ENCODE measurements at regions not wholly inside any gene's neighbourhood (a gene's known extent, or its start where the extent isn't known, plus 50 kb on each side); places are given as distances from the start of the nearest gene placed in this dataset.

DNA sequence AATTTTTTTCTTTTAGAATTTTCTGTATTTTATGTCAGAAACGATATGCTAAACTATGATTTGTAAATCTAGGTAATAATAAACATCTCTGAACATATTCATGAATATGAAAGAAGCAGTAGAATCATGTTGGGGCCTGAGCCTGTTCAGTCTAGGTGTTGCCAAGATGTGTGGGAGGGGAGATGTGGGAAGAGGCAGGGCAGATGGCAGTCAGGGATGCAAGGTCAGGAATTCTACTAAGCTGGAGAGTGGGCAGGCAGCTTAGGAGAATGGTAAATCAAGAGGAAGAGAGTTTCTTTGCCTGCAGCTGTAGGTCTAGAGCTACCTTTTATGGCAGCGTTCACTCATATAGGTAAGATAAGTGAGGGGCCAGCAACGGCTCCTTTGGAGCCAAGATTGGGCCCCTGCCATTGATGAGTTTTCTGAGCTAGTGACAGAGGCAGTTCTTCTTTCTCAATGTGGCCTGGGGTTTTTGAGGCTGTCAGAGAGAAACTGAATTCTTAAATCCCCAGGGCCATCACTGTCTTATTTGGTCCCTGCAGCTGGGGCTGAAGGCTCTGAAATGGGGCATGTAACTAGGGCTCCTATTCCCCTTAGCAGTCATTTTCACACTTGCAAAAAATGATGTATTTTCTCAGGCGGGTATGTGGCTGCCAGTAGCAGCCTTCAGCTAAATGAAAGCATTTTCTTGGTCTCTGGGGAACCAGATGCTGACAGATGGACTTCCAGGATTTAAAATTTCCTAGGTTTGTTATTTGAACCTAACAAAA lies 232.8 kb downstream of the PIK3C3 start:
- DNase-seq: peak; percentile 82

- no peak for DNase-seq
Observed at GRCh38 chr18:42190643-42191042, 235.6 kb downstream of the PIK3C3 start.

DNA sequence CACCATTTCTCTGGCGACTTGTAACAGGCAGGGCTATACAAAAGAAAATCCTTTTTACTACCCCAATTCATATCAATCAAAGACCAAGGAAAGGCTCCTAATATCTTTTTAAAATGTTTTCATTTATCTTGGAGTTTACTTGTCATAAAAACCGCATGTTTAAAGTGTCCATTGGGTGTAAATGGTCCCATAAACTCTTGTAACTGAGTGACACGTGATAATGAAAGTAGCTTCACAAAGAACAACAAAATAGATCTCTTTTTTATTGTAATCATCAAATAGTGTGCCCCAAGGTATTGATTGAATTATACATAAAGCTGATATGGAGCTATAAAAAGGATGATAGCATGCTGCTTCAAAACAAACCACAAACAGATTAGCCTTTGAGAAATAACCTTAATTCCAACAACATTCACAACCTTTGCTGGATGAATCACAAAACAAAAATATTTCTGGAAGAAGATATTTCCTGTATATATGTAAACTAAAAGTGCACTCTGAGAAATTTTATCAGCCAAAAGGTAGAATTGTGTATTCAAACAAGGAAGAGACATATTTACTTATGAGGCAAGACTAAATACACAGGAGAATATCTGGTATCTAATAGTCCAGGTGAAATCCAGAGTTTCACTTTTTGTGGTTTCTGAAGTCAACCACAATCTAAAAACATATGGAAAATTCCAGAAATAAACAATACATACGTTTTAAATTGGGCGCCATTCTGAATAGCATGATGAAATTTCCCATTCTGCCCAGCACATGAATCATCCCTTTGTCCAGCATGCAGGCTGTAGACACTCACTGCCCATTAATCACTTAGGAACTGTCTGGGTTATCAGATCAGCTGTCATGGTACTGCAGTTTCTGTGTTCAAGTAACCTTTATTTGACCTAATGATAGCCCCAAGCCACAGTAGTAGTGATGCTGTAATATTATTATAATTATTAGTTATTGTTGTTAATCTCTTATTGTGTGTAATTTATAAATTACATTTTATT lies 237.5 kb downstream of the PIK3C3 start:
- DNase-seq: no peak

GRCh38 chr18:42196651-42197050 lies 241.6 kb downstream of the PIK3C3 start:
- no peak for DNase-seq

GRCh38 chr18:42201137-42201536 lies 246.1 kb downstream of the PIK3C3 start:
- DNase-seq: no peak

GRCh38 chr18:42211201-42211600 lies 256.2 kb downstream of the PIK3C3 start:
- DNase-seq: no peak

DNA sequence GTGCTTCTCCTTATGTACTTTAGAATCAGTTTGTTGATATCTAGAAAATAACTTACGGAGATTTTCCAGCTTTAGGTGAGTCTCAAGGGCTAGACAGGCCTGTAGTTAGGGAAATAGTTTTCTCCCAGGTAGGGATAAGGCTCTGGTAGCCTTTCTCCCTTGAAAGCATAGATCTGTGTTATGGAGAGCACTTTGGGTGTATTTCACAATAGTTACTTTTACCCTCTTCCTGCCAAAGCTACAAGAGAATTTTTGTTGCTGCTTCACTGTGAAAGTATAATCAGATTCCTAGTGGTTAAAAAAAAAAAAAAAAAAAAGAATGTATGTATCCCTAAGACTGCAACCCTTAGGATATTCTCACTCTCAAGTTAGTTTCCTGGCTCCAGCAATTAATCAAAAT lies 267.5 kb downstream of the PIK3C3 start:
- DNase-seq: no peak

- no peak for DNase-seq
Observed at GRCh38 chr18:42228581-42228980, 273.5 kb downstream of the PIK3C3 start.

DNA sequence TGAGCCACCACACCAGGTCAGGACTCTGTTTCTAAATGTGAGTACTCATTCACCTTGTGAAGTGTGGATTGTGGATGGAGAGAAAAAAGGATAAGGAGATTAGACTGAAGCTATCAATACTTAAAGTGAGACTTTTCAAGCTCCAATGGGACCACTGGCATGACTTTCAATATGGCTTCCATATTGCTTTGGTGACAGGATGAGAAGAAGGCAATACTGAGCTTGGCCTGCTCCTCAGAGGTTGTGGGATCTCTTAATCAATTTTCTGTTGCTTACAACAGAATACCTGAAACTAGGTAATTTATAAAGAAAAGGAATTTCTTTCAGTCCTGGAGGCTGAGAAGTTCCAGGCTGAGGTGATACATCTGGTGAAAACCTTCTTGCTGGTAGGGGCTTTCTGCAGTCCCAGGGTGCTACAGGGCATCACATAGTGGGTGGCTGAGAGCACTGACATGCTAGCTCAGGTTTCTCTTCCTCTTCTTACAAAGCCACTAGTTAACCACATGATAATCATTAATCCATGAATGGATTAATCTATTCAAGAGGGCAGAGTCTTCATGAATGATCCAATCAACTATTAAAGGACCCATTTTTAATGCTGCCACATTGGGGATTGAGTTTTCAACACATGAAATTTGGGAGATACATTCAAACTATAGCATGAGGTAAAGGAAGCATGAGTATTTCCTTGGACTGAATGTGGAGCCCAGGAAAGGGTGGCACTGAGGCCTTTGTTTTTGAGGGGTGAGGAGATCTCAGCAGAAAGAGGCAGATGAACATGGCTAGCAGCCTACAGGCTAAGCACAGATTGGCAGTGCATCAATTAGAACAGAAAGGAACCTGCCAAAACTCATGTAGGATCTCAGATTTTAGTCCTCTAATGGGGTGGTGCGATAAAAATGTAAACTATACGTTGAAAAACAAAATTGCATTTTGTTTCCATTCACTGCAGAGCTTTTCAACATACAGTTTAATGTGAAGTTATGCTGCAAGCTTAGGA lies 274.5 kb downstream of the PIK3C3 start:
- no peak for DNase-seq

- no peak for DNase-seq
Observed at GRCh38 chr18:42230636-42231035, 275.6 kb downstream of the PIK3C3 start.

GRCh38 chr18:42231284-42231683 lies 276.2 kb downstream of the PIK3C3 start:
- DNase-seq: no peak

DNA sequence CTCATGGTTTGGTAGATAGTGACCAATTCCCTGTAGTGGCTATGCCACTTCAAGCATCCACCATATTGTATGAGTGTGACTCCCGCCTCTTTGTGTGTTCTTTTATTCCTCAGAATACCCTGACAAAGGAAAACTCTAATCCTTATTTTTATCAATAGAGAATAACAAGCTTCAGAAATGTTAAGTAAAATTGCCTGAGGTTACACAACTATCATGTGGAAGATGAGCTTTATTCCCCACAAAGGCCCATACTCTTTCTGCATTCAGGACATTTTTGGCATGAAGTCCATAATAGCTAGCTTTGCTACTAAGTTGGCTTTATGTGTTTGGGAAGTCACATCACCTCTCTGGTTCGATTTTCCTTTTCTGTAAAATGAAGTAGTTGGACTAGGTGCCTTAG lies 276.8 kb downstream of the PIK3C3 start:
- DNase-seq: no peak

DNA sequence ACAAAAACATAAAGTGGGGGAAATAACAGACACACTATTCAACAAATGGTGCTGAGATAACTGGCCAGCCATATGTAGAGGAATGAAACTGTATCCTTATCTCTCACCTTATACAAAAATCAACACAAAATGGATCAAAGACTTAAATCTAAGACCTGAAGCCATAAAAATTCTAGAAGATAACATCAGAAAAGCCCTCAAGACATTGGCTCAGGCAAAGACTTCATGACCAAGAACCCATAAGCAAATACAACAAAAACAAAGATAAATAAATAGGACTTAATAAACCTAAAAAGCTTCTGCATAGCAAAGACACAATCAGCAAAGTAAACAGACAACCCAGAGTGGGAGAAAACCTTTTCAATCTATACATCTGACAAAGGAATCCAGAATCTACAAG lies 278.9 kb downstream of the PIK3C3 start:
- DNase-seq: no peak

GRCh38 chr18:42242758-42243157 lies 287.7 kb downstream of the PIK3C3 start:
- no peak for DNase-seq

DNA sequence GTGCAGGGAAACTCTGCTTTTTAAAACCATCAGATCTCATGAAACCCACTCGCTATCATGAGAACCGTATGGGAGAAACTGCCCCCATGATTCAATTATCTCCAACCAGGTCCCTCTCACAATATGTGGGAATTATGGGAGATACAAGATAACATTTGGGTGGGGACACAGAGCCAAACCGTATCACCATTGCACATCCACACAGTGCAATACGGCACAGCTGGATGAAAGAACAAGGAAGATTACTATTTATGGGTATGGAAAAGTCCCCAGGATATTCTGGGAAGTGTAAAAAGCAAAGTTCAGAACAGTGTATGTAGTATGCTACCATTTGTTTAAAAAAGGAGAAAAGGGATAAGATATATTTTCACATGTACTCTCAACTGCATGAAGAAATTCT lies 290.1 kb downstream of the PIK3C3 start:
- no peak for DNase-seq

DNA sequence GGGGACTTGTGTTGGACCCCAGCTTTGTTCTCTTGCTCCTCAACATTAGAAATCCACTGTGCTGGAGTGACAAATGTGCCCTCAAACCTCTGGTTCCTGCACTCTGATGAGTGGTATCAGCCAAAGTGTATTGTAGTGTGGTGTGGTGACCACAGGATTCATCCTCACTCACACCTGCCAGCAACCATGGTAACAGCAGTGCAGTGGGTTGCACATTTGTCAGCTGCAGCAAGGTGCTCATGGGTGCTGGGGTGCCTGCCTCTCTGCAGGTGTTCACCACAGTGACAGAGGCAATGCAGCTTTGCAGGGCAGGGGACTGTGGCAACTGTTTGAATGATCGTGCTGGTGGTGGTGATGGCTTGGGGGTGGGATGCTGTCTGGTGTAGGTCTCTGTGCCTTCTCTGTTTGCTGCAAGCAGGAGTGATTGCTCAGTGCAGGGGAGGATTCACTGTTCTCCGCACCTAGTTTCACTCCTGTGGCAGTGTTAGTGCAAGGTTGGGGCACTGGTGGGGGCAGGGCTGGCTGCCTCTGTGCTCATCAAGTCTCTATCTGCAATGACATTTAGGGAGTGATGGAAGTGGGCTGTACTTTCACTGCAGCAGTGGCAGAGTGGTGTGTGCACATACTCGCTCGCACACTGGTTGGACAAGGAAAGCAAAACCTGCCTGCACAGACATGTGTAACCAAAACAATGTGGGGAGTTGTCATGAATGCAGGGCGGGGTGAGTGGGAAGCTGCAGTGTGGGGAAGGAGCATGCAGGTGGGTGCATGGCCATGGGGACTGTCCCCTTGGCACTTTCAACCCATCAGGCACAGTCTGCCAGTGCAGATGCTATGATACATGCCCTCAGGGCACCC lies 301.1 kb downstream of the PIK3C3 start:
- no peak for DNase-seq

GRCh38 chr18:42258301-42258965 lies 303.4 kb downstream of the PIK3C3 start:
- DNase-seq: no peak

GRCh38 chr18:42261731-42262130 lies 306.7 kb downstream of the PIK3C3 start:
- DNase-seq: no peak

- no peak for DNase-seq
Observed at GRCh38 chr18:42264497-42264896, 309.5 kb downstream of the PIK3C3 start.

DNA sequence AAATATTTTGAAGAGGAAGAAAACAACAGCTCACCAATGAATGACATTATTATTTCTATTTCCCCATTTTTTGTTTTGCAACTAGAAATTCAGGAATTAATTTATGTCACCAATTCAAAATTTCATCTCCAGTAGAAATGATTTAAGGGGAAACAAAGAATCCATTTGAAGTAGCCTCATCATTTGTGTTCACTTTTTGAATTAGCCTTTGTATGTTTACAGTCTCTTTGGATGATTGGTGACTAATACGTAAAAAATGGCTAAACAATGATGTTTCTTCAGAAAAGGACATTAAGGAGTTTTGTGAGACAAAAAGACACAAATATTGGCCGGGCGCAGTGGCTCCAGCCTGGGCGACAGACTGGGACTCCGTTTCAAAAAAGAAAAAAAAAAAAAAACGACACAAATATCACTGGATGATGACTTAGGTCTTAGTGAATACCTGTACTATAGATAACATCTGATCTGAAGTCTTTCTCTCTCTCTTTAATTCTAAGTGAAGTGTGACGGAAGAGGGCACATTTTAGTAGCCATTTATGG lies 313.2 kb downstream of the PIK3C3 start:
- no peak for DNase-seq

GRCh38 chr18:42268798-42269197 lies 313.8 kb downstream of the PIK3C3 start:
- peak; percentile 75 for DNase-seq
